CD14-positive monocyte (primary cell): ENCODE measurements at regions not wholly inside any gene's neighbourhood (a gene's known extent, or its start where the extent isn't known, plus 50 kb on each side); places are given as distances from the start of the nearest gene placed in this dataset.
A peak's percentile ranks its signal among the peaks of the same experiment; 100 is the strongest.

Experiments used
- DNase-seq, 3 donors: peaks; one replicate each; pipeline ENCODE4 v3.0.0-alpha.2; 2011 to 2022
- H2AFZ ChIP-seq: 2 replicates; pipeline ENCODE4 v1.6.0; 2012; ENCODE audit warnings: mild to moderate bottlenecking, low read depth, low read length, inconsistent platforms; ENCODE audit not compliant: insufficient read depth, poor library complexity, severe bottlenecking
- H3K27ac ChIP-seq, 2 donors: 1 replicate in 1 of 2; 2 replicates in 1 of 2; pipeline ENCODE4 v1.5.1; 2012 to 2013; ENCODE audit warnings: low read length in 2 of 2, control low read depth in 1 of 2, inconsistent platforms in 1 of 2, low read depth in 1 of 2, mild to moderate bottlenecking in 1 of 2
- H3K27me3 ChIP-seq, 2 donors: one replicate each; pipeline versions ENCODE4 v1.6.0 to v1.6.1; 2011 to 2013; ENCODE audit warnings: low read length in 2 of 2; ENCODE audit not compliant: control insufficient read depth in 2 of 2, insufficient read depth in 2 of 2
- H3K36me3 ChIP-seq, 2 donors: replicated peaks in 1 of 2; 1 replicate in 1 of 2; 2 replicates in 1 of 2; pipeline versions ENCODE4 v1.5.1 to v1.6.1; 2012 to 2013; ENCODE audit warnings: low read length in 2 of 2, control low read depth in 1 of 2, inconsistent platforms in 1 of 2, mild to moderate bottlenecking in 1 of 2; ENCODE audit not compliant: insufficient read depth in 2 of 2, control insufficient read depth in 1 of 2
- H3K4me1 ChIP-seq, 2 donors: 1 replicate in 1 of 2; 2 replicates in 1 of 2; pipeline versions ENCODE4 v1.5.1 to v1.6.1; 2012 to 2013; ENCODE audit warnings: low read length in 2 of 2, control low read depth in 1 of 2, inconsistent platforms in 1 of 2, mild to moderate bottlenecking in 1 of 2, moderate library complexity in 1 of 2; ENCODE audit not compliant: insufficient read depth in 2 of 2, control insufficient read depth in 1 of 2
- H3K4me2 ChIP-seq: replicated peaks from 2 replicates; pipeline ENCODE3; 2012; ENCODE audit warnings: low read length, moderate library complexity, mild to moderate bottlenecking; ENCODE audit not compliant: poor library complexity, severe bottlenecking; ENCODE audit errors: extremely low read depth
- H3K4me3 ChIP-seq, 3 experiments: fragments of 200-600 bp in 1 of 3; sonication (generic) in 1 of 3; replicated peaks in 1 of 3; 1 replicate in 2 of 3; 2 replicates in 1 of 3; pipeline ENCODE4 v1.5.1; 2011 to 2013; ENCODE audit warnings: low read length in 3 of 3, mild to moderate bottlenecking in 3 of 3, control low read depth in 2 of 3, low read depth in 2 of 3, inconsistent platforms in 1 of 3, moderate library complexity in 1 of 3
- H3K79me2 ChIP-seq: 2 replicates; pipeline ENCODE4 v1.6.0; 2012; ENCODE audit warnings: mild to moderate bottlenecking, control low read depth, inconsistent platforms, low read length, moderate library complexity; ENCODE audit not compliant: insufficient read depth
- H3K9ac ChIP-seq: 2 replicates; pipeline ENCODE4 v1.6.0; 2017; ENCODE audit warnings: low read length, mild to moderate bottlenecking; ENCODE audit not compliant: insufficient read depth, poor library complexity, severe bottlenecking
- H3K9me3 ChIP-seq, 2 donors: replicated peaks in 1 of 2; 1 replicate in 1 of 2; 2 replicates in 1 of 2; pipeline versions ENCODE4 v1.5.1 to v1.6.1; 2012 to 2013; ENCODE audit warnings: low read length in 2 of 2, control low read depth in 1 of 2; ENCODE audit not compliant: control insufficient read depth in 1 of 2, insufficient read depth in 1 of 2
- H4K20me1 ChIP-seq: 2 replicates; pipeline ENCODE4 v1.6.0; 2012; ENCODE audit warnings: mild to moderate bottlenecking, low read length, control low read depth, moderate library complexity; ENCODE audit not compliant: insufficient read depth
- H3K27ac Mint-ChIP-seq, 7 donors: one replicate each; pipeline ENCODE4 v1.8.0; 2020; ENCODE audit warnings: mild to moderate bottlenecking in 7 of 7, mixed read lengths in 7 of 7, moderate library complexity in 6 of 7, inconsistent platforms in 2 of 7
- H3K27me3 Mint-ChIP-seq, 3 donors: one replicate each; pipeline ENCODE4 v1.8.0; 2021 to 2022; ENCODE audit warnings: low read depth in 3 of 3, mild to moderate bottlenecking in 3 of 3, mixed read lengths in 3 of 3, moderate library complexity in 3 of 3, inconsistent platforms in 1 of 3
- H3K36me3 Mint-ChIP-seq, 2 donors: one replicate each; pipeline ENCODE4 v1.8.0; 2020; ENCODE audit warnings: mixed read lengths in 2 of 2, inconsistent platforms in 1 of 2, mild to moderate bottlenecking in 1 of 2
- H3K4me1 Mint-ChIP-seq: one replicate; pipeline ENCODE4 v1.8.0; 2020; ENCODE audit warnings: mild to moderate bottlenecking, mixed read lengths
- H3K4me3 Mint-ChIP-seq, 2 donors: one replicate each; pipeline ENCODE4 v1.8.0; 2020; ENCODE audit warnings: mild to moderate bottlenecking in 2 of 2, mixed read lengths in 2 of 2, moderate library complexity in 1 of 2
- H3K9me3 Mint-ChIP-seq, 7 donors: one replicate each; pipeline ENCODE4 v1.8.0; 2020 to 2022; ENCODE audit warnings: mixed read lengths in 7 of 7, mild to moderate bottlenecking in 6 of 7, moderate library complexity in 6 of 7, inconsistent platforms in 2 of 7
- WGBS: methylation state at CpG from one replicate; pipeline ENCODE4 v1.1.5; 2013; ENCODE audit warnings: missing lambda C conversion rate; ENCODE audit not compliant: insufficient coverage; 5-methylcytosine and 5-hydroxymethylcytosine counted together
- intact Hi-C, 2 donors: fragments of 100-400 bp; cut with micrococcal nuclease; formaldehyde crosslinking; loops; one replicate each; pipeline versions ENCODE4 v1.15.0 to v1.15.1; 2023
- TF ChIP-seq, protein P1 (sequence below): fragments of 200-600 bp; IDR thresholded peaks from one replicate; pipeline ENCODE4 v1.8.0; 2022; ENCODE audit warnings: antibody characterized with exemption, mild to moderate bottlenecking

DNA sequence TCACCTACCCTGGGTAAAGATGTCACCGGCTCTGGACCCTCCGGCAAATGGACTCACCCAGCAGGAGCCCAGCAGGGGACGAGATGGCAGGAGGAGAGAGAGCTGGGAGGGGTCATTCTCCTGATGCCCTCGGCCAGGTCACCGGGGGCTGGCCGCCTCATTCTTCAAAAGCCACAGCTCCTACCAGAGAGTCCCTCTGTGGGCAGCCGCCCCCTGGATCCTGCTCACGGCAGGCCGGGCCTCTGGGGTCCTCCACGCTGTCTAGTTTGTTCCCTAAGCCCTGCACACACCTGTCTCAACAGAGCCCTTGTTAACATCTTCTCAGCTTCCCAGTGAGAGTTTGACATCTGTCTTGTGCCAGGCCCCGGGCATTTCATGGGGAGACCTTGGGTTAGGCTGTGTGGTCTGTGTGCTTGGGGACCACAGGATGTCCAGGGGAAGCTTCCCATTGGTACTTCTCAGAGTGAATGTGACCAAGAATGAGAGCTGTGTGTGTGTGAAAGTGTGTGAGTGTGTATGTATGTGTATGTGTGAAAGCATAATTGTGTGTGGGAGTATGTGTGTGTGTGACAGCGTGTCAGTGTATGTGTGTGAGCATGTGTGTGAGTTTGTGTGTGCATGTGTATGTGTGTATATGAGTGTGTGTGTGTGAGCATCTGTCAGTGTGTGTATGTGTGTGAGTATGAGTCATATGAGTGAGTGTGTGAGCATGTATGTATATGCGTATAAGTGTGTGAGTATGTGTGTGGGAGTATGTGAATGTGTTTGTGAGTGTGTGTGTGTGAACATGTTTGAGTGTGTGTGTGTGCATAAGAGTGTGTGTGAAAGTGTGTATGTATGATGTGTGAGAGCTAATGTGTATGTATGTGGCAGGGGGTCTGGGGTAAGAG, 65.5 kb upstream of the BCO1 start:
- 69% methylated on average over 9 of the region's 13 CpGs for WGBS
- DNase-seq = no peak
- peaks cover 0 to 2% (median 0%) of the 10 kb centered on the region in 7 donors for H3K9me3 Mint-ChIP-seq
- H3K4me1 ChIP-seq = no peaks in the 10 kb centered on the region
- no peak overlapping the region for H3K4me2 ChIP-seq
- no peaks in the 10 kb centered on the region for H3K9me3 ChIP-seq
- no peaks in the 10 kb centered on the region for H3K36me3 Mint-ChIP-seq
- H3K79me2 ChIP-seq = no peaks in the 10 kb centered on the region
- H3K4me3 ChIP-seq = no peak overlapping the region
- intact Hi-C loops = no loop called here
- H3K27me3 ChIP-seq = no peaks in the 10 kb centered on the region
- peaks cover 2 to 7% (median 6%) of the 10 kb centered on the region in 3 donors for H3K27me3 Mint-ChIP-seq
- TF ChIP-seq, protein P1, sequence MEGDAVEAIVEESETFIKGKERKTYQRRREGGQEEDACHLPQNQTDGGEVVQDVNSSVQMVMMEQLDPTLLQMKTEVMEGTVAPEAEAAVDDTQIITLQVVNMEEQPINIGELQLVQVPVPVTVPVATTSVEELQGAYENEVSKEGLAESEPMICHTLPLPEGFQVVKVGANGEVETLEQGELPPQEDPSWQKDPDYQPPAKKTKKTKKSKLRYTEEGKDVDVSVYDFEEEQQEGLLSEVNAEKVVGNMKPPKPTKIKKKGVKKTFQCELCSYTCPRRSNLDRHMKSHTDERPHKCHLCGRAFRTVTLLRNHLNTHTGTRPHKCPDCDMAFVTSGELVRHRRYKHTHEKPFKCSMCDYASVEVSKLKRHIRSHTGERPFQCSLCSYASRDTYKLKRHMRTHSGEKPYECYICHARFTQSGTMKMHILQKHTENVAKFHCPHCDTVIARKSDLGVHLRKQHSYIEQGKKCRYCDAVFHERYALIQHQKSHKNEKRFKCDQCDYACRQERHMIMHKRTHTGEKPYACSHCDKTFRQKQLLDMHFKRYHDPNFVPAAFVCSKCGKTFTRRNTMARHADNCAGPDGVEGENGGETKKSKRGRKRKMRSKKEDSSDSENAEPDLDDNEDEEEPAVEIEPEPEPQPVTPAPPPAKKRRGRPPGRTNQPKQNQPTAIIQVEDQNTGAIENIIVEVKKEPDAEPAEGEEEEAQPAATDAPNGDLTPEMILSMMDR = no peak
- H2AFZ ChIP-seq = no peak overlapping the region
- no peaks in the 10 kb centered on the region for H3K4me1 Mint-ChIP-seq
- H3K27ac Mint-ChIP-seq = no peak overlapping the region
- H4K20me1 ChIP-seq = no peaks in the 10 kb centered on the region
- no peaks in the 10 kb centered on the region for H3K36me3 ChIP-seq
- H3K9ac ChIP-seq = no peak overlapping the region
- no peak overlapping the region for H3K27ac ChIP-seq
- no peak overlapping the region for H3K4me3 Mint-ChIP-seq

DNA sequence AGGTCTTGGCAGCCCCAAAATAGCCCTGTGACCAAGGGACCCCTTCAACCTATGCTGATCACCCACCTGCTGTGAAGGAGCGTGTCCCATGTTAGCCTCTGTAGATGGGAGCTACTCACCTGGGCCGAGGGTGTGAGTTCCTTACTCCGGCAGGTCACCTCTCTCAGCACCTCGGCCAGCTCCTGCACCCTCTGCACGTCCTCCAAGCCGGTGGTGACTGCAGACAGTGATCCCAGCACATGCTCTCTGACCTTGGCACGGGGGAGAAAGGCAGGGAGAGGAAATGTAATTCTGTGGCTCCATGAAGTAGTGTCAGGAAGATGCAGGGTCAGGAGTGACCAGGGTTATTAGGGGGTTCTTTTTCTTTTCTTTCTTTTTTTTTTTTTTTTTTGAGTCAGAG, 67.7 kb upstream of the BCO1 start:
- H3K27me3 Mint-ChIP-seq = peaks cover 2 to 5% (median 4%) of the 10 kb centered on the region in 3 donors
- peaks cover 0 to 6% (median 0%) of the 10 kb centered on the region in 7 donors for H3K9me3 Mint-ChIP-seq
- H3K36me3 Mint-ChIP-seq = no peaks in the 10 kb centered on the region

More for the DNA sequence above, 67.7 kb upstream of the BCO1 start:
- Mint-ChIP-seq H3K27ac (peak overlapping the region in 1 of 7 donors; percentile 17), H3K4me1 (no peaks in the 10 kb centered on the region), H3K4me3 (no peak overlapping the region)
- Histone ChIP-seq H3K4me2 (no peak overlapping the region), H3K79me2 (no peaks in the 10 kb centered on the region), H4K20me1 (no peaks in the 10 kb centered on the region), H3K27me3 (no peaks in the 10 kb centered on the region), H3K4me1 (no peaks in the 10 kb centered on the region), H3K36me3 (no peaks in the 10 kb centered on the region), H2AFZ (no peak overlapping the region), H3K27ac (no peak overlapping the region), H3K9ac (no peak overlapping the region), H3K9me3 (no peaks in the 10 kb centered on the region), H3K4me3 (no peak overlapping the region)
- TF ChIP-seq, protein P1 = no peak
- DNase-seq = no peak
- intact Hi-C loops = no loop called here
- WGBS = 35% methylated on average over 4 of the region's 7 CpGs
